GM21367 (cell line): ENCODE measurements at regions not wholly inside any gene's neighbourhood (a gene's known extent, or its start where the extent isn't known, plus 50 kb on each side); places are given as distances from the start of the nearest gene placed in this dataset.

Experiments used
- ATAC-seq: cut with Tn5 transposase; IDR thresholded peaks from one replicate; pipeline ENCODE4 v1.9.1; 2021; ENCODE audit not compliant: unreplicated experiment

GRCh38 chr13:111038887-111039286, 76.2 kb upstream of the ARHGEF7 start:
- no peak for ATAC-seq

GRCh38 chr13:111037927-111038326, 77.2 kb upstream of the ARHGEF7 start:
- no peak for ATAC-seq

DNA sequence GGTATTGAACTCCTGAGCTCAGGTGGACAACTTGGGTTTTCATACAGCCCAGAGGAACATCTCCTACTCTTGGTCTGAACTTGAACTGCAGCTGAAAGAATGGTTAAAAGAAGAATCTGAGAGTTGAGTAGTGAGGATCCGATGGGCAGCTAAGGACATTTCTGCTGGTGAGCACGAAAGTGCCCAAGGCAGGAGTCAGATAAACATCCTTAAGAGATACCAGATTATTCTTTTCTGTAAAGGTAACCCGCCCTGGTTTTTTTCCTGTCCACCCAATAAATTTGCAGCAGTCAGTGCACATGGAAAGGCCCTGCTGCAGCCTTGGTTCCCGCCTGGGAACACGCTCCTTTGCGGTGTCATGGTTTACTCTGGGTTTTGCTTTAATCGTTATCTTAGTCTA, 78.4 kb upstream of the ARHGEF7 start:
- ATAC-seq, result no peak

GRCh38 chr13:111035861-111036260, 79.2 kb upstream of the ARHGEF7 start:
- no peak for ATAC-seq

DNA sequence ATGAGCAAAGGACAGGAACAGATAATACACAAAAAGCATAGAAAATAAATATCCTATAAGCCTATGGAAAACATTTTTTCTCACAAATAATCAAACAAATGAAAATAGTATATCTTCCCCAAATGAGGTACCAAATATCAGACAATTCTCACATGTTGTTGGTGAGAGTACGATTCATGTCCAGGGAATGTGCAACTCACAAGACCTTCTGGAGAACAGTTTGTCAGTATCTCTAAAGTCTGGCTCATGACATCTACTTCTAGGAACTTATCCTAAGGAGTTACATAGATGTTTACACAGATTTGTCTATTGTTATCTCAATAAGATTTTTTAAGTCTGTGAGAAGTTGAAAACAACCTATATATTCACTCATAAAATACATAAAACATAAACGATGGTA, 80.3 kb upstream of the ARHGEF7 start:
- no peak for ATAC-seq

DNA sequence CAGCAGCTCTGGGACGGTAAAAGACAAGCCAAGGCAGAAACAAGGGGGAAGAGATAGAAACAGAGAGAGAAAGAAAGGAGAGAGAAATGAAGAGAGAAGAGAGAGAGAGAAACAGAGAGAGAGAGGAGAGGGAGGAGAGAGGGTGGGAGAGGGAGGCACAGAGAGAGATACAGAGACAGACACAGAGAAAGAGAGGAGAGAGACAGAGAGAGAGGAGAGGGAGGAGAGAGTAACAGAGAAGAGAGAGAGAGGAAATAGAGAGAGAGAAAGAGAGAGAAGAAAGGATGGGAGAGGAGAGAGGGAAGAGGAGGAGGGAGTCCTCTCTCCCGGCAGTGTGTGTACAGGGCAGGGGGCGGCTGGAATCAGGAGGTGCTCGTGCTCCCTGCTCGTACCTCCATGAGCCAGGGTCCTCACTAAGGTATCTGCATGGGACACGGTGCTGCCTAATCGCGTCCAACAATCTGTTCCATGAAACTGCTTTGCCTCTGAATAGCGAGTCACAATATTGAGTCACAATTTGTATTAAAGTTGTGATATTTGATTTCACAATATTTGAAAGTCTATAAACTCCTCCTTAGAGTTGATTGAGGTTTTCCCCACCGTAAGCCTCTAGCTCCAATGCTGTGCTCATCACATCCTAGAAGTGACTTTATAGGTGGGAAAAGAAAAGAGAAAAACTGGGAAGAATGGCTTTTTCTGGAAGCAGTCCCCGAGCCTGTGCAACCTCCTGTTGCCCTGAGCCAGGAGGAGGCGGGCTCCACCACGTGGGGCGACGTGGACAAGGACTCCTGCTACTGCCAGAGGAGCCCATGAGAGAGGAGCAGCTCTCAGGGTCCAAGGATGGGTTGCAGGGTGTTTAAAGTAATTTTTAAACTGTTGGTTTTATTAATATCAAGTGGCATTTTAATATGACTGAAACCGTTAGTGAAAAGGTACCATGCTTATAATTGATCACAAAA, 81.7 kb upstream of the ARHGEF7 start:
- no peak for ATAC-seq

DNA sequence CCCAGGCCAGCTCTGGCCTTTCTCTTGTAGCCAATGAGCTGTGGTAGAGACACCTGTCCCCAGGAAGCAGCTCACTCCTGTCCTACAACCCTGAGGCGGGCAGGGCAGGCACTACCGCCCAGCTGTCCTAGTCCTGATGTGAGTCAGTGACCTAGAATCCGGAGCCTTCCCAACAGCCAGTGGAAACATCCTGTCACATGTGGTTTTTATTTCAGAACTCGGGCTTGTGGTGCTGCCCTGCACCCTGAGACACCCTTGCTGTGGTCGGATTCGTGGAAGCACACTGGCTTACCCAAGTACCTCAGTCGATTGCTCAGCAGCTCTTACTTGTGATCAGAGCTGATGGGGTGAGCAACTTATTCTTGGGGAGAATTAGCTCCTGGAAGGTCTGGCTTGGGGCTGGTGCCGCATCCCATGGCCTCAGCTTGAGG, 83.6 kb upstream of the ARHGEF7 start:
- ATAC-seq, result no peak

GRCh38 chr13:111029957-111030609, 85.0 kb upstream of the ARHGEF7 start:
- no peak for ATAC-seq

DNA sequence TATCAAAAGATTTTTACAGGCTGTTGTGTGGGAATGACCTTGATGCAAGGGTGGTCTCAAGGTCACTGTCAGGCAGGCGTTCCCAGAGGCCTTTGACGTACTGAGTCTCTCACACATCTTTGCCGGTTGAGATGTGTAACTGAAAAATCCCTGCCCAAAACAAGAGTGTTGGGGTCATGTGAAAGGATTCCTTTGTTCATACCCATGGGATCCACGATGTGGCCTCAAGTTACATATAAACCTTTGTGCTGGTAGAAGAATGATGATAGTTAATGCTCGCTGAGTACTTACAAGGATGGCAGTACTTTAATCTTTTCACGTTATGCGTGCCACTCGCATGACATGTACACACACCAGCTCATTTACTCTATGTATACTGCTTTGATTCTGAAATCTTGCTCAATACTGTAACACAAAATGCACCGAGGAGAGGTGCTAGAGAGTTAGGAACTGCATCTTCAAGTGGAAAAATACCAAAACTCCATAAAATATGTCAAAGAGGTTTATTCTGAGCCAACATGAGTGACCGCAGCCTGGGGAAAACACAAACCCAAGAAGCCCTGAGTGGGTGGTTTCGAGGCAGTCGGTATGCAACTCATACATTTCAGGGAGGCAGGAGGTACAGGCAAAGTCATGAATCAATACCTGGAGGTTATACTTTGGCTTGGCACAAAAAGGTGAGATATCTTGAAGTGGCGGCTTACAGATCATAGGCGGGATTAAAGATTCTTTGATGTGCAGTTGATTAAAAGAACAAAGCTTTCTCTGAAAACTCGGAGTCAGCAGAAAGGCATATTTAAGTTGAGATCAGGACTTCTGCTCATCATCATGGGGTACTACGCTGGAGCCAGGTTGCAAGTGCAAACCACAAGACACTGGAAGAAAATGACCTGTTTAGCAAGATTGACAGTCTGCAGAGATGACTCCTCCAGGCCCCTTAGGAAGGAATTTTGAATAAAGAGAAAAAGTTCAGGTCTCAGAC, 87.4 kb upstream of the ARHGEF7 start:
- ATAC-seq, result no peak

- ATAC-seq, result no peak
Measured at GRCh38 chr13:111025310-111025709, 89.8 kb upstream of the ARHGEF7 start.

DNA sequence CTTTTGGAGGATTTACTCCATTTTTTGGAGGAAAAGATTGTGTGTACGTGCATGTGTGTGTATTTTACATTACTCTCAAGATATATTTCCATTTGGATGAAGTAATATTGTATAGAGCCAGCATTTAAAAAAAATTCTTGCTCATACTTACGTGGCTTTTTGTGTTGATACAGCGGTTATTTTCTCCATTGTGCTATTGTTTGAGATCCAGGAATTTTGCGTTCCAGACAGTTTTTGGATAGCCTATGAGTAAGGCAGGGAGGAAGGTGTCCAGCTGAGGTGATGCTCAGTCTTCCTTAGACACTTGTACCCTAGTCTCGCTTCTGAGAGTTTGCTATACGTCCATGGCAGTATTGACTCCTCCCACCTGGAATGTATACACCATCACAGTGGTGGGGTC, 92.2 kb upstream of the ARHGEF7 start:
- no peak for ATAC-seq

- no peak for ATAC-seq
Measured at GRCh38 chr13:111022241-111022640, 92.9 kb upstream of the ARHGEF7 start.

GRCh38 chr13:111021270-111021669, 93.8 kb upstream of the ARHGEF7 start:
- ATAC-seq, result no peak

GRCh38 chr13:111020546-111020945, 94.6 kb upstream of the ARHGEF7 start:
- no peak for ATAC-seq

- ATAC-seq, result no peak
Measured at GRCh38 chr13:111020021-111020420, 95.1 kb upstream of the ARHGEF7 start.

DNA sequence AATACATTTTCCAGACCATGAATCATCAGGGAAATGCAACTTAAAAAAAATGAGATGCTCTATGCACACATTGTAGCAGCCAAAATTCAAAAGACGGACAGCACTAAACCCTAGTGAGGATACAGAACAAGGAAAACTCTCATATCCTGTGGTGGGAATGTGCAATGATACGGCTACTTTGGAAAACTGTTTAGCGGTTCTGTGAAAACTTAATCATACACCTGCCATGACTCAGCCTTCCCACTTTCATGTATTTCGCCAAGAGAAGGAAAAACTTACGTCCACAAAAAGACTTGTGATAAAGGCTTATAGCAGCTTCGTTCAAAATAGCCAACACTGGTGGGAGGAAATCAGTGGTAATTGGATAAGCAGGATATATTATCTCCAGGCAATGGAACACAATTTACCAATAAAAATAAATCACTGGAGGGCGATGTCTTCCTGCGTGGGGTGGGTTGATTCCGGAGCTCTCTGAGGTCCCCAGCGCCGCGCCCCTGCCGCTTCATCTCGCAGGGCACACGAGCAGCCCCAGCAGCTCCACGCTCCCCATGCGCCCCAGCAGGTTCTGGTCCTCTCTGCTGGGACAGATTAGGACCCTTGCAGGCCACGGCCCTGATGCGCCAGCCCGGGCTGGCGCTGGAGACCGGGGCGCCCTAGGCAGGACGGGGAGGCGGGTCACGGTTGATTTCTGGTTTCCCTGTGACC, 97.2 kb upstream of the ARHGEF7 start:
- no peak for ATAC-seq

DNA sequence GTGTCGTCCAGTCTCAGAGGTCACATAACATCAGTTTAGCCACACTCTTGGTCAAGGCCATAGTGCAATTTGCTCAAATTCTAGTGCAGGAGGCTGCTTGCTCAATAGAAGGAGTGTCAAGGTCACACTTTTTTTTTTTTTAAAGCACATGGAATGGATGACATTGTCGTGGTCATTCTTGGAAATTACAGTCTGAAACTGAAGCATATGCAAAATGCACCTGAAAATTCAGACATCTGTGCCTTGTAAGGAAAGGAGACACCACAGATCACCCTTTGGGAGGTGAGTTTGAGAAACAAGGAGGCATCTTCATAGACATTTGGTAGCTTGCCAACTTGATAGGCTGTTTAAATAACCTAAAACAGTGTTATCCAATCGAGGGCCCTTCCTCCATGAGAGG, 98.3 kb upstream of the ANKRD10 start:
- ATAC-seq, result no peak

DNA sequence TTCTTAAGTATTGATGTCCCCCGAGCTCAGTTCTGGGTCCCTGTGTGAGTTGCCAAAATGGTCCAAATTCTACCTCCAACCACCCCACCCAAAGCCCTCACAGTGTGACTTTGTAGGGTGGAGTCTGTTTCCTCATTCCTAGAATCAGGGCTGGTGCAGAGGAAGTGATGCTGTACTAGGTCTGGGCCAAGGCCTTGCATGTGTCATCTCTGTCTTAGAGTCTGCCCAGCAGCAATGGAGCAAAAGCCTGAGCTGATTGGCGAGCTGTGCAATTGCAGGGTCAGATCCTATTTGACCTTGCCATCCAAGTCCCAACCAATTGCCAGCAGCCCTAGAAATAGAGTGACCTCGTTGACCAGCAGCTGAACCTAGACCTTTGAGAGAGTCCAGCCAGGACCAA, 97.0 kb upstream of the ANKRD10 start:
- ATAC-seq, result no peak

DNA sequence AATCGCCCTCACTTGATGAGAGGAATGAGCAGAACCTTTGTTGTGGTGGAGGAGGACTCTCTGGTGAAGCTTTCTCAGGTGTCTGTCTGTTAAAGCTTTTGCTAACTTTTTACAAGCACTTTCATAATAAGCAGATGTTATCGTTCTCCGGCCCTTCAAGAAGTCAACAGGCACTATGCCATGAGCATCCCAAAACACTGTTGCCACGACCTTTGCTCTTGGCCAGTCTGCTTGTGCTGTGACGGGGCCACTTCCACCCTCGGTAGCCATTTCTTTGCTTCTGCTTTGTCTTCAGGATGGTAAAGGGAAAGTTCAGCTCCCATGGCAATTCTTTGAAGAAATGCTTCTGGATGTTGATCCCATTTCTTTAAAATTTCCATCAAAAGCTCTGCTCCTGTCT, 93.5 kb upstream of the ANKRD10 start:
- ATAC-seq, result no peak

DNA sequence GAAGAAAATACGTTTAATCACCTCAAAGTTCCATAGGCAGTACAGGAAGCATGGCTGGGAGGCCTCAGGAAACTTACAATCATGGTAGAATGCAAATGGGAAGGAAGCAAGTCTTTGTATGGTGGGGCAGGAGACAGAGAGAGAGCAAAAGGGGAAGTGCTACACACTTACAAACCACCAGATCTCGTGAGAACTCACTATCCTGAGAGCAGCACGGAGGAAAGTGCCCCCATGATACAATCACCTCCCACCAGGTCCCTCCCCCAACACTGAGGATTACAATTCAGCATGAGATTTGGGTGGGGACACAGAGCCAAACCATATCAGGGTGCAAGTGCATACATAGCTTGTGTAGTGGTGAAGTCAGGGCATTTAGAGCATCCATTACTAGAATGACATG, 92.3 kb upstream of the ANKRD10 start:
- no peak for ATAC-seq
